ENCODE measurements at regions not wholly inside any gene's neighbourhood (a gene's known extent, or its start where the extent isn't known, plus 50 kb on each side); places are given as distances from the start of the nearest gene placed in this dataset.
"Not testable (repeated sequence)": the region's sequence is repeated elsewhere in the genome, so short reads cannot be mapped to it uniquely, and the experiment has no call there.

- no peak overlapping the region for H3K4me3 ChIP-seq
- no peaks in the 10 kb centered on the region for H3K27me3 ChIP-seq
- no peak for DNase-seq
- H3K9me3 ChIP-seq: no peaks in the 10 kb centered on the region
- H3K36me3 ChIP-seq: no peaks in the 10 kb centered on the region
- 83 to 90% methylated on average over 1 of the region's 1 CpG for WGBS, 2 donors
- H3K27ac ChIP-seq: no peak overlapping the region
- ATAC-seq (ENCODE audit: low FRiP score in 2 of 2): no peak
- TF ChIP-seq EP300 (IDR thresholded peaks at IDR 0.05) (no peak), POLR2AphosphoS5 (IDR thresholded peaks at IDR 0.05) (no peak), POLR2A (IDR thresholded peaks at IDR 0.05) (no peak), CTCF (IDR thresholded peaks at IDR 0.05) (no peak)
- no peaks in the 10 kb centered on the region for H3K4me1 ChIP-seq
Measured at GRCh38 chr5:96546120-96546519, 113.1 kb upstream of the PCSK1 start.

GRCh38 chr5:96547486-96547885, 114.4 kb upstream of the PCSK1 start:
- no peak for DNase-seq
- no peak for TF ChIP-seq POLR2AphosphoS5 (IDR thresholded peaks at IDR 0.05)
- TF ChIP-seq EP300 (IDR thresholded peaks at IDR 0.05): no peak
- no peak for TF ChIP-seq CTCF (IDR thresholded peaks at IDR 0.05)
- no peak for TF ChIP-seq POLR2A (IDR thresholded peaks at IDR 0.05)
- no peak overlapping the region for H3K4me3 ChIP-seq
- WGBS, 2 donors: 87 to 92% methylated on average over 4 of the region's 4 CpGs
- H3K27ac ChIP-seq: no peak overlapping the region
- no peaks in the 10 kb centered on the region for H3K4me1 ChIP-seq
- ATAC-seq (ENCODE audit: low FRiP score in 2 of 2): no peak
- no peaks in the 10 kb centered on the region for H3K36me3 ChIP-seq
- H3K27me3 ChIP-seq: no peaks in the 10 kb centered on the region
- H3K9me3 ChIP-seq: no peaks in the 10 kb centered on the region

GRCh38 chr5:96548905-96549304, 113.3 kb upstream of the CAST start:
- ATAC-seq (ENCODE audit: low FRiP score in 2 of 2): no peak

GRCh38 chr5:96560857-96561256, 101.3 kb upstream of the CAST start:
- ATAC-seq (ENCODE audit: low FRiP score in 2 of 2); H3K27me3 ChIP-seq; H3K9me3 ChIP-seq; H3K4me3 ChIP-seq; H3K27ac ChIP-seq; DNase-seq; H3K4me1 ChIP-seq; H3K36me3 ChIP-seq: not testable (repeated sequence)
- 88 to 95% methylated on average over 2 of the region's 2 CpGs for WGBS, 2 donors

More at GRCh38 chr5:96548905-96549304, 113.3 kb upstream of the CAST start:
- DNase-seq: no peak
- TF ChIP-seq EP300 (IDR thresholded peaks at IDR 0.05): no peak
- Histone ChIP-seq H3K4me1 (no peaks in the 10 kb centered on the region), H3K9me3 (no peaks in the 10 kb centered on the region), H3K36me3 (no peaks in the 10 kb centered on the region), H3K4me3 (no peak overlapping the region), H3K27me3 (no peaks in the 10 kb centered on the region), H3K27ac (no peak overlapping the region)
- 65 to 88% methylated on average over 2 of the region's 2 CpGs for WGBS, 2 donors

- TF ChIP-seq CTCF (IDR thresholded peaks at IDR 0.05): no peak
- no peak for TF ChIP-seq POLR2AphosphoS5 (IDR thresholded peaks at IDR 0.05)
- TF ChIP-seq POLR2A (IDR thresholded peaks at IDR 0.05): no peak
- H3K4me3 ChIP-seq: no peak overlapping the region
- H3K27ac ChIP-seq: no peak overlapping the region
- no peaks in the 10 kb centered on the region for H3K4me1 ChIP-seq
- no peaks in the 10 kb centered on the region for H3K36me3 ChIP-seq
- no peaks in the 10 kb centered on the region for H3K9me3 ChIP-seq
- ATAC-seq (ENCODE audit: low FRiP score in 2 of 2): no peak
- no peaks in the 10 kb centered on the region for H3K27me3 ChIP-seq
- DNase-seq: no peak
Measured at GRCh38 chr5:96562614-96563013, 99.6 kb upstream of the CAST start.

GRCh38 chr5:96563816-96564215, 98.4 kb upstream of the CAST start:
- Histone ChIP-seq H3K27me3 (no peaks in the 10 kb centered on the region), H3K4me3 (no peak overlapping the region), H3K9me3 (no peaks in the 10 kb centered on the region), H3K4me1 (no peaks in the 10 kb centered on the region), H3K27ac (no peak overlapping the region), H3K36me3 (no peaks in the 10 kb centered on the region)
- 85 to 93% methylated on average over 2 to 3 of the region's 3 CpGs for WGBS, 2 donors
- TF ChIP-seq EP300 (IDR thresholded peaks at IDR 0.05): no peak
- TF ChIP-seq POLR2A (IDR thresholded peaks at IDR 0.05): no peak
- TF ChIP-seq POLR2AphosphoS5 (IDR thresholded peaks at IDR 0.05): no peak
- no peak for TF ChIP-seq CTCF (IDR thresholded peaks at IDR 0.05)
- no peak for ATAC-seq (ENCODE audit: low FRiP score in 2 of 2)
- DNase-seq: no peak
